ENCODE measurements at regions not wholly inside any gene's neighbourhood (a gene's known extent, or its start where the extent isn't known, plus 50 kb on each side); places are given as distances from the start of the nearest gene placed in this dataset.

DNA sequence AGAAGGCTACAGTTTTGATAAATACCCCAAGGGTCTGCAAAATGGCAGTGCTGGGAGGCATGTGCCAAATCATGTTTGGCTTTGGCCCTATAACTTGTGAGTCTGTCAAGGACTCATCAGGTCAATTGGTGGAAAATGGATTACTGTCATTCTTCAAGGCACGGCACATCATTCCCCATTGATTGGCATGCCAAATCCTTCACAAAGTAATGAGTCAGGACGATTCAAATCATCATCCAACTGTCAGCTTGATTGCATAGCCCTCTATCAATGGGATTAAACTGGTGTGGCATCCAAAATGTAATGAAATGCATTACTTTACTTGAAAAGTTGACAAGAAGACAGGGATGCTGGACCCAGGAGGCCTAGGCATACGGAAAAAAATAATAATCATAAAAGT, 441.6 kb upstream of the PIK3C3 start:
- TF ChIP-seq, protein P1, sequence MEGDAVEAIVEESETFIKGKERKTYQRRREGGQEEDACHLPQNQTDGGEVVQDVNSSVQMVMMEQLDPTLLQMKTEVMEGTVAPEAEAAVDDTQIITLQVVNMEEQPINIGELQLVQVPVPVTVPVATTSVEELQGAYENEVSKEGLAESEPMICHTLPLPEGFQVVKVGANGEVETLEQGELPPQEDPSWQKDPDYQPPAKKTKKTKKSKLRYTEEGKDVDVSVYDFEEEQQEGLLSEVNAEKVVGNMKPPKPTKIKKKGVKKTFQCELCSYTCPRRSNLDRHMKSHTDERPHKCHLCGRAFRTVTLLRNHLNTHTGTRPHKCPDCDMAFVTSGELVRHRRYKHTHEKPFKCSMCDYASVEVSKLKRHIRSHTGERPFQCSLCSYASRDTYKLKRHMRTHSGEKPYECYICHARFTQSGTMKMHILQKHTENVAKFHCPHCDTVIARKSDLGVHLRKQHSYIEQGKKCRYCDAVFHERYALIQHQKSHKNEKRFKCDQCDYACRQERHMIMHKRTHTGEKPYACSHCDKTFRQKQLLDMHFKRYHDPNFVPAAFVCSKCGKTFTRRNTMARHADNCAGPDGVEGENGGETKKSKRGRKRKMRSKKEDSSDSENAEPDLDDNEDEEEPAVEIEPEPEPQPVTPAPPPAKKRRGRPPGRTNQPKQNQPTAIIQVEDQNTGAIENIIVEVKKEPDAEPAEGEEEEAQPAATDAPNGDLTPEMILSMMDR (conservative IDR thresholded peaks at IDR 0.05; ENCODE audit: low read length), result no peak
- no peak for TF ChIP-seq EZH2phosphoT487 (IDR thresholded peaks at IDR 0.05; ENCODE audit: borderline replicate concordance, low read depth, low read length)
